ENCODE measurements at regions not wholly inside any gene's neighbourhood (a gene's known extent, or its start where the extent isn't known, plus 50 kb on each side); places are given as distances from the start of the nearest gene placed in this dataset. TPM values are rescaled to one million over a fixed set of nuclear protein-coding genes. Genes with fewer than 3 reads are reported as not detected.

Small RNAs in the stretch of these regions (small RNA-seq; reads per million reads assigned to genes)
- gene MIR1302-6 (ENCODE audit: low replicate concordance) = not detected
